Hepatocyte (in vitro differentiated cells): ENCODE measurements at regions not wholly inside any gene's neighbourhood (a gene's known extent, or its start where the extent isn't known, plus 50 kb on each side); places are given as distances from the start of the nearest gene placed in this dataset.

Experiments
- CTCF ChIP-seq: fragments of 200-600 bp; sonication (generic); IDR thresholded peaks from 2 replicates; pipeline ENCODE4 v1.5.1; 2016; ENCODE audit warnings: antibody characterized with exemption, mild to moderate bottlenecking; ENCODE audit not compliant: poor library complexity
- EZH2 ChIP-seq: fragments of 200-600 bp; sonication (generic); IDR thresholded peaks from 2 replicates; pipeline ENCODE4 v1.6.1; 2016; ENCODE audit warnings: antibody characterized with exemption, mild to moderate bottlenecking, borderline replicate concordance

GRCh38 chr1:98342566-98342965 lies 319.0 kb upstream of the SNX7 start:
- TF ChIP-seq CTCF, result no peak
- TF ChIP-seq EZH2, result no peak
